ENCODE measurements at regions not wholly inside any gene's neighbourhood (a gene's known extent, or its start where the extent isn't known, plus 50 kb on each side); places are given as distances from the start of the nearest gene placed in this dataset.

- ChIA-PET CTCF (no interaction called here), POLR2A (ENCODE audit: low non-redundant PET) (no interaction called here)
- Histone ChIP-seq H3K27ac (ENCODE audit: low read depth, low read length, poor library complexity, severe bottlenecking) (no peak overlapping the region), H3K4me1 (ENCODE audit: insufficient read depth, low read length, poor library complexity, severe bottlenecking) (no peaks in the 10 kb centered on the region), H3K36me3 (ENCODE audit: insufficient read depth, low read length, poor library complexity, severe bottlenecking) (no peaks in the 10 kb centered on the region), H3K27me3 (replicated peaks; ENCODE audit: insufficient read depth, low read depth, low read length, poor library complexity) (no peaks in the 10 kb centered on the region), H3K9me3 (ENCODE audit: low read depth, low read length, poor library complexity, severe bottlenecking) (no peaks in the 10 kb centered on the region), H3K4me3 (ENCODE audit: low read depth, low read length, poor library complexity, severe bottlenecking) (no peak overlapping the region)
- TF ChIP-seq CTCF (conservative IDR thresholded peaks at IDR 0.05; ENCODE audit: low read depth, low read length): no peak
- TF ChIP-seq EZH2 (IDR thresholded peaks at IDR 0.05; ENCODE audit: borderline replicate concordance, low read depth, low read length, poor library complexity, severe bottlenecking): no peak
- no peak for DNase-seq (ENCODE audit: low spot score)
- BruUV-seq (replicated peaks): no TSS peak
- intact Hi-C loops (cut with micrococcal nuclease; ENCODE audit: unreplicated experiment): no loop called here
Observed at GRCh38 chr4:177687117-177687516, 244.9 kb upstream of the AGA start.

- no peak overlapping the region for H3K4me3 ChIP-seq (ENCODE audit: low read depth, low read length, poor library complexity, severe bottlenecking)
- DNase-seq (ENCODE audit: low spot score): no peak
- BruUV-seq (replicated peaks): no TSS peak
- H3K4me1 ChIP-seq (ENCODE audit: insufficient read depth, low read length, poor library complexity, severe bottlenecking): no peaks in the 10 kb centered on the region
- H3K9me3 ChIP-seq (ENCODE audit: low read depth, low read length, poor library complexity, severe bottlenecking): no peaks in the 10 kb centered on the region
- no peaks in the 10 kb centered on the region for H3K36me3 ChIP-seq (ENCODE audit: insufficient read depth, low read length, poor library complexity, severe bottlenecking)
- no peak overlapping the region for H3K27ac ChIP-seq (ENCODE audit: low read depth, low read length, poor library complexity, severe bottlenecking)
- CTCF ChIA-PET: no interaction called here
- TF ChIP-seq CTCF (conservative IDR thresholded peaks at IDR 0.05; ENCODE audit: low read depth, low read length) (no peak), EZH2 (IDR thresholded peaks at IDR 0.05; ENCODE audit: borderline replicate concordance, low read depth, low read length, poor library complexity, severe bottlenecking) (no peak)
- no peaks in the 10 kb centered on the region for H3K27me3 ChIP-seq (replicated peaks; ENCODE audit: insufficient read depth, low read depth, low read length, poor library complexity)
- POLR2A ChIA-PET (ENCODE audit: low non-redundant PET): no interaction called here
- intact Hi-C loops (cut with micrococcal nuclease; ENCODE audit: unreplicated experiment): no loop called here
Observed at GRCh38 chr4:177692907-177693306, 250.7 kb upstream of the AGA start.

- Histone ChIP-seq H3K27ac (ENCODE audit: low read depth, low read length, poor library complexity, severe bottlenecking) (no peak overlapping the region), H3K36me3 (ENCODE audit: insufficient read depth, low read length, poor library complexity, severe bottlenecking) (no peaks in the 10 kb centered on the region), H3K4me1 (ENCODE audit: insufficient read depth, low read length, poor library complexity, severe bottlenecking) (no peaks in the 10 kb centered on the region), H3K4me3 (ENCODE audit: low read depth, low read length, poor library complexity, severe bottlenecking) (no peak overlapping the region), H3K9me3 (ENCODE audit: low read depth, low read length, poor library complexity, severe bottlenecking) (no peaks in the 10 kb centered on the region), H3K27me3 (replicated peaks; ENCODE audit: insufficient read depth, low read depth, low read length, poor library complexity) (no peaks in the 10 kb centered on the region)
- BruUV-seq (replicated peaks): no TSS peak
- TF ChIP-seq CTCF (conservative IDR thresholded peaks at IDR 0.05; ENCODE audit: low read depth, low read length) (no peak), EZH2 (IDR thresholded peaks at IDR 0.05; ENCODE audit: borderline replicate concordance, low read depth, low read length, poor library complexity, severe bottlenecking) (no peak)
- CTCF ChIA-PET: no interaction called here
- POLR2A ChIA-PET (ENCODE audit: low non-redundant PET): no interaction called here
- no peak for DNase-seq (ENCODE audit: low spot score)
- intact Hi-C loops (cut with micrococcal nuclease; ENCODE audit: unreplicated experiment): no loop called here
Observed at GRCh38 chr4:177696438-177696966, 254.3 kb upstream of the AGA start.
